Epithelial cell of proximal tubule (primary cell): ENCODE measurements at regions not wholly inside any gene's neighbourhood (a gene's known extent, or its start where the extent isn't known, plus 50 kb on each side); places are given as distances from the start of the nearest gene placed in this dataset.

Source experiments
- DNase-seq: peaks from one replicate; pipeline ENCODE4 v3.0.0-alpha.2; 2011; ENCODE audit warnings: low read depth
- H3K4me3 ChIP-seq: 2 replicates; pipeline ENCODE4 v1.5.1; 2011; ENCODE audit warnings: low read depth, mild to moderate bottlenecking, low read length
- CTCF ChIP-seq: conservative IDR thresholded peaks from 2 replicates; pipeline ENCODE4 v1.5.1; 2012; ENCODE audit warnings: low read depth, mild to moderate bottlenecking, low read length

DNA sequence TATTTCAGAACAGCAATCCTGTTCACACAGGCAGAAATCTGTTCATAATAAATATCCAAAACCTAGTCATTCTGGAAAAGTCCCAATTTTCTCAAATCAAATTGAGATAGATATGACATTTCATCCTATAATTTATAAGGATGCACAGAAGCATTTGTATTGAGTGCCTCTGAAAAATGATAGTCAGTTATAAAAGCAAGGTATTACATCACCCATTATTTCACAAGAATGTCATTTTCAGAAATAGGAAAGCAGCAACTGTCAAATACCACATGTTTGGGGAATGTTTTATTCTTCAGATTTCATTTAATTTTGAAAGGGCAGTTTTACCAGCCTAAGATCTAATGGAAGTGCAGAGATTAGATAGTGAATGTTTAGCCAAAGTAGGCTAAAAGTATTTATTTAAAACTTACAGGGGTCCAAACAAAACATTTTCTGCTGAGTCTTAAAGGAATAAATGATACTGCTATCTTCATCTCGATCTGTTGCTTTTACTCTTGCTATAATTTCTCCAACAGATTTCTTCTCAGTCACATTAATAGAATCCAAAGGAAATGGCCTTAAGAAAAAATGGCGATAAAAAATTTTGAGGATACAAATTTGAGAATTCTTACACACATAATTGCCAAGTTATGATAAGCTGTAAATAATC lies 185.8 kb downstream of the HGF start:
- TF ChIP-seq CTCF = no peak
- DNase-seq = no peak
- H3K4me3 ChIP-seq = no peak overlapping the region

- no peak overlapping the region for H3K4me3 ChIP-seq
- no peak for DNase-seq
- TF ChIP-seq CTCF = no peak
Observed at GRCh38 chr7:81583090-81583489, 186.8 kb downstream of the HGF start.

- no peak for DNase-seq
- no peak overlapping the region for H3K4me3 ChIP-seq
- TF ChIP-seq CTCF = no peak
Observed at GRCh38 chr7:81577642-81578340, 192.1 kb downstream of the HGF start.

- no peak for TF ChIP-seq CTCF
Observed at GRCh38 chr7:81574723-81575326, 195.0 kb downstream of the HGF start.

GRCh38 chr7:81573932-81574331 lies 195.9 kb downstream of the HGF start:
- TF ChIP-seq CTCF = no peak

More at GRCh38 chr7:81574723-81575326, 195.0 kb downstream of the HGF start:
- no peak for DNase-seq
- H3K4me3 ChIP-seq = no peak overlapping the region

DNA sequence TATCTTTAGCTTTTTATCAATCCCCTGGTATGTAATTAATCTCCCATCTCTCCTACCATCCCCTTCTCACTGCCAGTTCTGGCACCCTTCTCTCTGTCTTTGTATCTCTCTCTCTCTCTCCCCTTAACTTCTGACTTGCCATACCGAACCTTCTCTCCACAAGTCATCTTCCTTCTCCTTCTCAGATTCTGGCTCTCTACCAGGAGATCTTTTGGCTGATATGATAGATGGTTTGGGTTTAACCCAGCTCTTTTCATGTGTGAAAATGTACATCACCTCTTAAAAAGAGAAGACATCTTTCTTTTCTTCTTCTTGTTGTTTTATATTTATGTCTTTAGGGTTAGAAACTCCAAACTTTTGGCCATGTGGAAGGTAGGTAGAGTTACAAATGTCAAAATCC lies 196.7 kb downstream of the HGF start:
- DNase-seq = no peak

More at GRCh38 chr7:81573932-81574331, 195.9 kb downstream of the HGF start:
- no peak overlapping the region for H3K4me3 ChIP-seq
- DNase-seq = no peak

More for the DNA sequence above, 196.7 kb downstream of the HGF start:
- no peak overlapping the region for H3K4me3 ChIP-seq
- no peak for TF ChIP-seq CTCF
